D721Med (cell line): ENCODE measurements at regions not wholly inside any gene's neighbourhood (a gene's known extent, or its start where the extent isn't known, plus 50 kb on each side); places are given as distances from the start of the nearest gene placed in this dataset.

Experiments
- DNase-seq: peaks from one replicate; pipeline ENCODE4 v3.0.0; 2011; ENCODE audit warnings: low spot score; ENCODE audit not compliant: insufficient read length
- FAIRE-seq: peaks from 2 replicates; lab custom pipeline; 2011; peaks lifted over from hg19 to GRCh38; lab: Jason Lieb, UNC
- CTCF ChIP-seq: IDR thresholded peaks from 2 replicates; pipeline ENCODE4 v1.5.1; 2012; ENCODE audit warnings: mild to moderate bottlenecking, control low read depth; ENCODE audit not compliant: insufficient read depth; ENCODE audit errors: missing control alignments

- no peak for TF ChIP-seq CTCF
- FAIRE-seq (no peak), DNase-seq (no peak)
Observed at GRCh38 chr16:64090327-64090726, 1031.5 kb downstream of the CDH11 start.

- DNase-seq (no peak), FAIRE-seq (no peak)
- peak; percentile 65 for TF ChIP-seq CTCF
Observed at GRCh38 chr16:64089697-64090096, 1032.2 kb downstream of the CDH11 start.

DNA sequence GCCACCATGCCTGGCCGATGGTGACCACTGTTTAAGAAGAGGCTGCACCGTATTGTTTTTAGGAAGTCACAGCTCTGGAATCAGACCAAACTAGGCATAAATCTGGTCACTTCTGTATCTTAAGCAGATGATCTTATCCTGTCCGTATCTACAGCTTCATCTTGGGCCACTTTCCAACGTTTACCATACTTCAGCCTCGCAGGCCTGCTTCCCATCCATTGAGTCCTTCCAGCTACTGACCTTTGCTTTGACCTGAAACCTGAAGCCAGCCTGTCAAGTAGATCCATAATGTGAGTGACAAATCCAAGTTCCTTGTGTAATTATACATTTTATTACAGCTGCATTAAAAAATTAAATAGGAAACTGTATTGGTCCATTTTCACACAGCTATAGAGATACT lies 1033.0 kb downstream of the CDH11 start:
- no peak for FAIRE-seq

DNA sequence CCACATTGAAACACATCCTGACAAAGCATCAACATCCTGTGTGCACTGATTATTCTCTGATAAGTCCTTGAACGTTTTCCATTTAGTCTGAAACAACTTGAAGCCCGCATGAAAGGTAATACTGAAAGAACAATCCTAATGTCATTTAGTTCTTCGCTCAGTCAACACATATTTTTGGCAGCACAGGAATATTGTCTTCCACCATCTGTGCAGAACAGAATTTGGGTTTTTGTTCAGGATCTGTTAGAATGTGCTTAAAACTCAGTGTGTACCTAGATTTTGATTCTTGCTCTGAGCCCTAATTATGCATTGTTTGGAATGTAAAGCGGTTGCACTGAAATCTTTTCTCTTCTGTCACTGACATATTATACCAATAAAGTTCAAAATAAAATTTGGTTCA lies 1036.6 kb downstream of the CDH11 start:
- TF ChIP-seq CTCF: no peak
- FAIRE-seq: no peak
- no peak for DNase-seq

More for the DNA sequence above, 1033.0 kb downstream of the CDH11 start:
- TF ChIP-seq CTCF: no peak
- DNase-seq: no peak

- FAIRE-seq: no peak
- no peak for TF ChIP-seq CTCF
- DNase-seq: no peak
Observed at GRCh38 chr16:64084706-64085105, 1037.2 kb downstream of the CDH11 start.

GRCh38 chr16:64083428-64084129 lies 1038.3 kb downstream of the CDH11 start:
- FAIRE-seq: no peak
- DNase-seq: no peak
- no peak for TF ChIP-seq CTCF

GRCh38 chr16:64077242-64077641 lies 1044.6 kb downstream of the CDH11 start:
- FAIRE-seq: no peak
- no peak for DNase-seq
- TF ChIP-seq CTCF: no peak
